Subcutaneous abdominal adipose tissue (tissue), 5 donors: ENCODE measurements at regions not wholly inside any gene's neighbourhood (a gene's known extent, or its start where the extent isn't known, plus 50 kb on each side); places are given as distances from the start of the nearest gene placed in this dataset.
"Not testable (repeated sequence)": the region's sequence is repeated elsewhere in the genome, so short reads cannot be mapped to it uniquely, and the experiment has no call there.

Experiments
- H3K27ac ChIP-seq: one replicate; pipeline ENCODE4 v1.7.0; 2013; ENCODE audit warnings: low read depth, mild to moderate bottlenecking, inconsistent platforms, low read length, moderate library complexity
- H3K27me3 ChIP-seq, 5 donors: one replicate each; pipeline ENCODE4 v1.7.0; 2013; ENCODE audit warnings: low read length in 5 of 5, inconsistent platforms in 1 of 5; ENCODE audit not compliant: control insufficient read depth in 5 of 5, insufficient read depth in 4 of 5
- H3K36me3 ChIP-seq, 5 donors: one replicate each; pipeline ENCODE4 v1.7.0; 2013; ENCODE audit warnings: low read length in 5 of 5; ENCODE audit not compliant: control insufficient read depth in 5 of 5, insufficient read depth in 5 of 5
- H3K4me1 ChIP-seq, 5 donors: one replicate each; pipeline ENCODE4 v1.7.0; 2013; ENCODE audit warnings: low read length in 5 of 5, mild to moderate bottlenecking in 3 of 5, moderate library complexity in 1 of 5; ENCODE audit not compliant: control insufficient read depth in 5 of 5, insufficient read depth in 5 of 5
- H3K4me3 ChIP-seq, 5 donors: one replicate each; pipeline ENCODE4 v1.7.0; 2013; ENCODE audit warnings: low read length in 5 of 5, low read depth in 1 of 5
- H3K9ac ChIP-seq, 5 donors: one replicate each; pipeline ENCODE4 v1.7.0; 2013; ENCODE audit warnings: low read length in 5 of 5, mild to moderate bottlenecking in 4 of 5, moderate library complexity in 3 of 5
- H3K9me3 ChIP-seq, 5 donors: one replicate each; pipeline ENCODE4 v1.7.0; 2013; ENCODE audit warnings: low read length in 5 of 5; ENCODE audit not compliant: control insufficient read depth in 5 of 5
- donor health status: healthy.
- donor health status: healthy.
- donor health status: healthy.
- donor health status: healthy.
- donor health status: healthy.

GRCh38 chr9:102174202-102174601, 435.8 kb upstream of the GRIN3A start:
- not testable (repeated sequence) for H3K27me3 ChIP-seq, H3K4me1 ChIP-seq, H3K9me3 ChIP-seq, H3K9ac ChIP-seq, H3K4me3 ChIP-seq, H3K36me3 ChIP-seq, H3K27ac ChIP-seq

- no peak overlapping the region for H3K4me3 ChIP-seq
- peaks cover 0 to 1% (median 0%) of the 10 kb centered on the region in 5 donors for H3K9me3 ChIP-seq
- H3K9ac ChIP-seq, result no peak overlapping the region
- H3K36me3 ChIP-seq, result no peaks in the 10 kb centered on the region
- H3K27ac ChIP-seq, result no peak overlapping the region
- no peaks in the 10 kb centered on the region for H3K4me1 ChIP-seq
- no peaks in the 10 kb centered on the region for H3K27me3 ChIP-seq
Measured at GRCh38 chr9:102164247-102164646, 425.8 kb upstream of the GRIN3A start.

- not testable (repeated sequence) for H3K27ac ChIP-seq, H3K4me1 ChIP-seq, H3K4me3 ChIP-seq, H3K9ac ChIP-seq, H3K27me3 ChIP-seq, H3K9me3 ChIP-seq, H3K36me3 ChIP-seq
Measured at GRCh38 chr9:102153081-102153480, 414.6 kb upstream of the GRIN3A start.

GRCh38 chr9:102135768-102136167, 397.3 kb upstream of the GRIN3A start:
- H3K9me3 ChIP-seq, result peaks cover 0 to 4% (median 3%) of the 10 kb centered on the region in 5 donors
- H3K4me1 ChIP-seq, result no peaks in the 10 kb centered on the region
- H3K27me3 ChIP-seq, result no peaks in the 10 kb centered on the region
- H3K4me3 ChIP-seq, result no peak overlapping the region
- H3K36me3 ChIP-seq, result no peaks in the 10 kb centered on the region
- no peak overlapping the region for H3K9ac ChIP-seq
- H3K27ac ChIP-seq, result no peak overlapping the region

GRCh38 chr9:102124465-102124864, 386.0 kb upstream of the GRIN3A start:
- Histone ChIP-seq H3K4me3 (no peak overlapping the region), H3K27ac (no peak overlapping the region), H3K36me3 (no peaks in the 10 kb centered on the region), H3K9ac (no peak overlapping the region), H3K4me1 (no peaks in the 10 kb centered on the region), H3K27me3 (no peaks in the 10 kb centered on the region), H3K9me3 (no peaks in the 10 kb centered on the region)

- H3K4me3 ChIP-seq, result no peak overlapping the region
- H3K9ac ChIP-seq, result no peak overlapping the region
- H3K36me3 ChIP-seq, result no peaks in the 10 kb centered on the region
- peaks cover 0 to 14% (median 5%) of the 10 kb centered on the region in 5 donors for H3K9me3 ChIP-seq
- peaks cover 0 to 17% (median 10%) of the 10 kb centered on the region in 5 donors for H3K4me1 ChIP-seq
- H3K27me3 ChIP-seq, result no peaks in the 10 kb centered on the region
- no peak overlapping the region for H3K27ac ChIP-seq
Measured at GRCh38 chr9:102114557-102114956, 376.1 kb upstream of the GRIN3A start.

- Histone ChIP-seq H3K4me1 (peaks cover 0 to 17% (median 10%) of the 10 kb centered on the region in 5 donors), H3K36me3 (no peaks in the 10 kb centered on the region), H3K27me3 (no peaks in the 10 kb centered on the region), H3K4me3 (no peak overlapping the region), H3K9ac (no peak overlapping the region), H3K9me3 (peaks cover 0 to 15% (median 5%) of the 10 kb centered on the region in 5 donors), H3K27ac (no peak overlapping the region)
Measured at GRCh38 chr9:102113191-102113590, 374.7 kb upstream of the GRIN3A start.

- H3K27ac ChIP-seq, result no peak overlapping the region
- H3K4me3 ChIP-seq, result no peak overlapping the region
- H3K4me1 ChIP-seq, result no peaks in the 10 kb centered on the region
- H3K9me3 ChIP-seq, result peaks cover 0 to 8% (median 0%) of the 10 kb centered on the region in 5 donors
- no peaks in the 10 kb centered on the region for H3K36me3 ChIP-seq
- H3K9ac ChIP-seq, result no peak overlapping the region
- no peaks in the 10 kb centered on the region for H3K27me3 ChIP-seq
Measured at GRCh38 chr9:102106439-102106838, 368.0 kb upstream of the GRIN3A start.

GRCh38 chr9:102101723-102102122, 363.3 kb upstream of the GRIN3A start:
- Histone ChIP-seq H3K9me3 (no peaks in the 10 kb centered on the region), H3K9ac (no peak overlapping the region), H3K4me3 (no peak overlapping the region), H3K27me3 (no peaks in the 10 kb centered on the region), H3K4me1 (no peaks in the 10 kb centered on the region), H3K36me3 (no peaks in the 10 kb centered on the region), H3K27ac (no peak overlapping the region)

- no peaks in the 10 kb centered on the region for H3K4me1 ChIP-seq
- no peaks in the 10 kb centered on the region for H3K36me3 ChIP-seq
Measured at GRCh38 chr9:102087141-102087540, 348.7 kb upstream of the GRIN3A start.

GRCh38 chr9:102085548-102085947, 347.1 kb upstream of the GRIN3A start:
- Histone ChIP-seq H3K36me3 (no peaks in the 10 kb centered on the region), H3K4me3 (no peak overlapping the region), H3K27ac (no peak overlapping the region), H3K9ac (no peak overlapping the region), H3K27me3 (no peaks in the 10 kb centered on the region), H3K9me3 (no peaks in the 10 kb centered on the region), H3K4me1 (no peaks in the 10 kb centered on the region)

More at GRCh38 chr9:102087141-102087540, 348.7 kb upstream of the GRIN3A start:
- Histone ChIP-seq H3K4me3 (no peak overlapping the region), H3K27ac (no peak overlapping the region), H3K9me3 (no peaks in the 10 kb centered on the region), H3K27me3 (no peaks in the 10 kb centered on the region), H3K9ac (no peak overlapping the region)
